ENCODE measurements at regions not wholly inside any gene's neighbourhood (a gene's known extent, or its start where the extent isn't known, plus 50 kb on each side); places are given as distances from the start of the nearest gene placed in this dataset.
"Not testable (repeated sequence)": the region's sequence is repeated elsewhere in the genome, so short reads cannot be mapped to it uniquely, and the experiment has no call there.

GRCh38 chr10:21431799-21432198 lies 93.7 kb downstream of the SKIDA1 start:
- DNase-seq (ENCODE audit: insufficient read length, low spot score) (no peak), FAIRE-seq (no peak)
- TF ChIP-seq POLR2A (IDR thresholded peaks at IDR 0.05; ENCODE audit: low read depth, low read length) = no peak
- TF ChIP-seq PAX5 (IDR thresholded peaks at IDR 0.05; ENCODE audit: insufficient read depth, low read length, severe bottlenecking) = no peak
- TF ChIP-seq SPI1 (IDR thresholded peaks at IDR 0.05; ENCODE audit: low read depth, low read length) = no peak
- TF ChIP-seq POU2F2 (IDR thresholded peaks at IDR 0.05; ENCODE audit: low read depth, low read length) = no peak
- TF ChIP-seq TAF1 (IDR thresholded peaks at IDR 0.05; ENCODE audit: low read depth, low read length) = no peak
- no peak for TF ChIP-seq POLR2AphosphoS5 (IDR thresholded peaks at IDR 0.05; ENCODE audit: low read depth, low read length)

- no peak for FAIRE-seq
- TF ChIP-seq POLR2AphosphoS5 (IDR thresholded peaks at IDR 0.05; ENCODE audit: low read depth, low read length) (no peak), SPI1 (IDR thresholded peaks at IDR 0.05; ENCODE audit: low read depth, low read length) (no peak), POLR2A (IDR thresholded peaks at IDR 0.05; ENCODE audit: low read depth, low read length) (no peak), TAF1 (IDR thresholded peaks at IDR 0.05; ENCODE audit: low read depth, low read length) (no peak), POU2F2 (IDR thresholded peaks at IDR 0.05; ENCODE audit: low read depth, low read length) (no peak), PAX5 (IDR thresholded peaks at IDR 0.05; ENCODE audit: insufficient read depth, low read length, severe bottlenecking) (no peak)
- DNase-seq (ENCODE audit: insufficient read length, low spot score) = no peak
Measured at GRCh38 chr10:21427804-21428481, 97.5 kb downstream of the SKIDA1 start.

- FAIRE-seq (no peak), DNase-seq (ENCODE audit: insufficient read length, low spot score) (no peak)
- TF ChIP-seq TAF1 (IDR thresholded peaks at IDR 0.05; ENCODE audit: low read depth, low read length) (no peak), POU2F2 (IDR thresholded peaks at IDR 0.05; ENCODE audit: low read depth, low read length) (no peak), POLR2A (IDR thresholded peaks at IDR 0.05; ENCODE audit: low read depth, low read length) (no peak), PAX5 (IDR thresholded peaks at IDR 0.05; ENCODE audit: insufficient read depth, low read length, severe bottlenecking) (no peak), SPI1 (IDR thresholded peaks at IDR 0.05; ENCODE audit: low read depth, low read length) (no peak), POLR2AphosphoS5 (IDR thresholded peaks at IDR 0.05; ENCODE audit: low read depth, low read length) (no peak)
Measured at GRCh38 chr10:21424459-21424861, 101.0 kb downstream of the SKIDA1 start.

GRCh38 chr10:21423850-21424249 lies 101.6 kb downstream of the SKIDA1 start:
- TF ChIP-seq TAF1 (IDR thresholded peaks at IDR 0.05; ENCODE audit: low read depth, low read length) (no peak), PAX5 (IDR thresholded peaks at IDR 0.05; ENCODE audit: insufficient read depth, low read length, severe bottlenecking) (no peak), POU2F2 (IDR thresholded peaks at IDR 0.05; ENCODE audit: low read depth, low read length) (no peak), POLR2AphosphoS5 (IDR thresholded peaks at IDR 0.05; ENCODE audit: low read depth, low read length) (no peak), POLR2A (IDR thresholded peaks at IDR 0.05; ENCODE audit: low read depth, low read length) (no peak), SPI1 (IDR thresholded peaks at IDR 0.05; ENCODE audit: low read depth, low read length) (no peak)
- FAIRE-seq (no peak), DNase-seq (ENCODE audit: insufficient read length, low spot score) (no peak)

GRCh38 chr10:21423338-21423737 lies 102.1 kb downstream of the SKIDA1 start:
- no peak for TF ChIP-seq SPI1 (IDR thresholded peaks at IDR 0.05; ENCODE audit: low read depth, low read length)
- TF ChIP-seq TAF1 (IDR thresholded peaks at IDR 0.05; ENCODE audit: low read depth, low read length) = no peak
- TF ChIP-seq POLR2AphosphoS5 (IDR thresholded peaks at IDR 0.05; ENCODE audit: low read depth, low read length) = no peak
- no peak for TF ChIP-seq POU2F2 (IDR thresholded peaks at IDR 0.05; ENCODE audit: low read depth, low read length)
- no peak for TF ChIP-seq POLR2A (IDR thresholded peaks at IDR 0.05; ENCODE audit: low read depth, low read length)
- no peak for TF ChIP-seq PAX5 (IDR thresholded peaks at IDR 0.05; ENCODE audit: insufficient read depth, low read length, severe bottlenecking)
- DNase-seq (ENCODE audit: insufficient read length, low spot score) = no peak
- no peak for FAIRE-seq

- DNase-seq (ENCODE audit: insufficient read length, low spot score) (no peak), FAIRE-seq (no peak)
- TF ChIP-seq POU2F2 (IDR thresholded peaks at IDR 0.05; ENCODE audit: low read depth, low read length) (no peak), TAF1 (IDR thresholded peaks at IDR 0.05; ENCODE audit: low read depth, low read length) (no peak), PAX5 (IDR thresholded peaks at IDR 0.05; ENCODE audit: insufficient read depth, low read length, severe bottlenecking) (no peak), SPI1 (IDR thresholded peaks at IDR 0.05; ENCODE audit: low read depth, low read length) (no peak), POLR2AphosphoS5 (IDR thresholded peaks at IDR 0.05; ENCODE audit: low read depth, low read length) (no peak), POLR2A (IDR thresholded peaks at IDR 0.05; ENCODE audit: low read depth, low read length) (no peak)
Measured at GRCh38 chr10:21421794-21422193, 103.7 kb downstream of the SKIDA1 start.

GRCh38 chr10:21421016-21421415 lies 104.5 kb downstream of the SKIDA1 start:
- DNase-seq (ENCODE audit: insufficient read length, low spot score) (no peak), FAIRE-seq (no peak)
- TF ChIP-seq POLR2AphosphoS5 (IDR thresholded peaks at IDR 0.05; ENCODE audit: low read depth, low read length) (no peak), SPI1 (IDR thresholded peaks at IDR 0.05; ENCODE audit: low read depth, low read length) (no peak), TAF1 (IDR thresholded peaks at IDR 0.05; ENCODE audit: low read depth, low read length) (no peak), PAX5 (IDR thresholded peaks at IDR 0.05; ENCODE audit: insufficient read depth, low read length, severe bottlenecking) (no peak)

- FAIRE-seq; DNase-seq (ENCODE audit: insufficient read length, low spot score): not testable (repeated sequence)
Measured at GRCh38 chr10:21418981-21419576, 106.4 kb downstream of the SKIDA1 start.

- TF ChIP-seq TAF1 (IDR thresholded peaks at IDR 0.05; ENCODE audit: low read depth, low read length) = no peak
- TF ChIP-seq POU2F2 (IDR thresholded peaks at IDR 0.05; ENCODE audit: low read depth, low read length) = no peak
- no peak for TF ChIP-seq PAX5 (IDR thresholded peaks at IDR 0.05; ENCODE audit: insufficient read depth, low read length, severe bottlenecking)
- no peak for TF ChIP-seq POLR2AphosphoS5 (IDR thresholded peaks at IDR 0.05; ENCODE audit: low read depth, low read length)
- no peak for TF ChIP-seq SPI1 (IDR thresholded peaks at IDR 0.05; ENCODE audit: low read depth, low read length)
- TF ChIP-seq POLR2A (IDR thresholded peaks at IDR 0.05; ENCODE audit: low read depth, low read length) = no peak
- DNase-seq (ENCODE audit: insufficient read length, low spot score) (no peak), FAIRE-seq (no peak)
Measured at GRCh38 chr10:21417172-21417712, 108.2 kb downstream of the SKIDA1 start.

Measured in GM12891 (cell line).